ENCODE measurements at regions not wholly inside any gene's neighbourhood (a gene's known extent, or its start where the extent isn't known, plus 50 kb on each side); places are given as distances from the start of the nearest gene placed in this dataset.

DNA sequence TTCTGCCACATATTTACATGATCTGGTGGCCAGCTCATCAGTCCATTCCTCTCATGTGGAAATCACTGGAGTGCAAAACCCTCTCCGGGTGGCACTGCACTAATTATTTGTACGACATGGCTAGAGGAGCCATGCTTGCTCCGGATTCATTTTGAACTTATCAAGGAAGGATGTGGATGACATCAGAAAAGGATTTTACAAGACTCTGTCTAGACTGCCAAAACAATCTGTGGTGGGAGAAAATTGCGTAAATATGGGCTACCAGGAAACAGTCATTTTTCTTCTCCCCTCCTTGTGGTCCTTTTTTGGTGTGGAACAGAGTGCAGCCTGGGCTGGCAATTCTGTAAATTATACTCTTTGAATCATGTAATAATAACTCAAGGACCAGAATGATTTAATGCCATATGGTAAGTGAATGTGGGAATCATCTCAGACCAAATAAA lies 123.4 kb upstream of the IFNE start:
- no peak for TF ChIP-seq SOX5 (CRISPR knock-in tag; IDR thresholded peaks at IDR 0.05; ENCODE audit: borderline replicate concordance)
- TF ChIP-seq, protein P1, sequence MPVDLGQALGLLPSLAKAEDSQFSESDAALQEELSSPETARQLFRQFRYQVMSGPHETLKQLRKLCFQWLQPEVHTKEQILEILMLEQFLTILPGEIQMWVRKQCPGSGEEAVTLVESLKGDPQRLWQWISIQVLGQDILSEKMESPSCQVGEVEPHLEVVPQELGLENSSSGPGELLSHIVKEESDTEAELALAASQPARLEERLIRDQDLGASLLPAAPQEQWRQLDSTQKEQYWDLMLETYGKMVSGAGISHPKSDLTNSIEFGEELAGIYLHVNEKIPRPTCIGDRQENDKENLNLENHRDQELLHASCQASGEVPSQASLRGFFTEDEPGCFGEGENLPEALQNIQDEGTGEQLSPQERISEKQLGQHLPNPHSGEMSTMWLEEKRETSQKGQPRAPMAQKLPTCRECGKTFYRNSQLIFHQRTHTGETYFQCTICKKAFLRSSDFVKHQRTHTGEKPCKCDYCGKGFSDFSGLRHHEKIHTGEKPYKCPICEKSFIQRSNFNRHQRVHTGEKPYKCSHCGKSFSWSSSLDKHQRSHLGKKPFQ (CRISPR knock-in tag; IDR thresholded peaks at IDR 0.05; ENCODE audit: insufficient replicate concordance), result no peak
- TF ChIP-seq SETDB1 (CRISPR knock-in tag; IDR thresholded peaks at IDR 0.05; ENCODE audit: borderline replicate concordance), result no peak
- TF ChIP-seq, protein P2, sequence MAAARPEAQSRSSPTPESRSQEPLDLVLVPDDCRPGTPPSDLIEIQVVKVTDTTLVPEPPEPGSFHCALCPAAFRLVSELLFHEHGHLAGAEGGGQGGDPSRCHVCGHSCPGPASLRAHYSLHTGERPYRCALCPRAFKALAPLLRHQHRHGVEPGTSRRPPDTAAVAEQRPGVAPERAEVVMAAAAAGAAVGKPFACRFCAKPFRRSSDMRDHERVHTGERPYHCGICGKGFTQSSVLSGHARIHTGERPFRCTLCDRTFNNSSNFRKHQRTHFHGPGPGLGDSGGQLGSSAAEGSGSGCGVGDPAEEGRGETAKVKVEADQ (CRISPR knock-in tag; IDR thresholded peaks at IDR 0.05; ENCODE audit: borderline replicate concordance), result no peak
- no peak for TF ChIP-seq ZNF550 (CRISPR knock-in tag; IDR thresholded peaks at IDR 0.05; ENCODE audit: borderline replicate concordance)
- TF ChIP-seq, protein P3, sequence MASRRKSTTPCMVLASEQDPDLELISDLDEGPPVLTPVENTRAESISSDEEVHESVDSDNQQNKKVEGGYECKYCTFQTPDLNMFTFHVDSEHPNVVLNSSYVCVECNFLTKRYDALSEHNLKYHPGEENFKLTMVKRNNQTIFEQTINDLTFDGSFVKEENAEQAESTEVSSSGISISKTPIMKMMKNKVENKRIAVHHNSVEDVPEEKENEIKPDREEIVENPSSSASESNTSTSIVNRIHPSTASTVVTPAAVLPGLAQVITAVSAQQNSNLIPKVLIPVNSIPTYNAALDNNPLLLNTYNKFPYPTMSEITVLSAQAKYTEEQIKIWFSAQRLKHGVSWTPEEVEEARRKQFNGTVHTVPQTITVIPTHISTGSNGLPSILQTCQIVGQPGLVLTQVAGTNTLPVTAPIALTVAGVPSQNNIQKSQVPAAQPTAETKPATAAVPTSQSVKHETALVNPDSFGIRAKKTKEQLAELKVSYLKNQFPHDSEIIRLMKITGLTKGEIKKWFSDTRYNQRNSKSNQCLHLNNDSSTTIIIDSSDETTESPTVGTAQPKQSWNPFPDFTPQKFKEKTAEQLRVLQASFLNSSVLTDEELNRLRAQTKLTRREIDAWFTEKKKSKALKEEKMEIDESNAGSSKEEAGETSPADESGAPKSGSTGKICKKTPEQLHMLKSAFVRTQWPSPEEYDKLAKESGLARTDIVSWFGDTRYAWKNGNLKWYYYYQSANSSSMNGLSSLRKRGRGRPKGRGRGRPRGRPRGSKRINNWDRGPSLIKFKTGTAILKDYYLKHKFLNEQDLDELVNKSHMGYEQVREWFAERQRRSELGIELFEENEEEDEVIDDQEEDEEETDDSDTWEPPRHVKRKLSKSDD (CRISPR knock-in tag; IDR thresholded peaks at IDR 0.05; ENCODE audit: low read depth), result no peak
- TF ChIP-seq, protein P4, sequence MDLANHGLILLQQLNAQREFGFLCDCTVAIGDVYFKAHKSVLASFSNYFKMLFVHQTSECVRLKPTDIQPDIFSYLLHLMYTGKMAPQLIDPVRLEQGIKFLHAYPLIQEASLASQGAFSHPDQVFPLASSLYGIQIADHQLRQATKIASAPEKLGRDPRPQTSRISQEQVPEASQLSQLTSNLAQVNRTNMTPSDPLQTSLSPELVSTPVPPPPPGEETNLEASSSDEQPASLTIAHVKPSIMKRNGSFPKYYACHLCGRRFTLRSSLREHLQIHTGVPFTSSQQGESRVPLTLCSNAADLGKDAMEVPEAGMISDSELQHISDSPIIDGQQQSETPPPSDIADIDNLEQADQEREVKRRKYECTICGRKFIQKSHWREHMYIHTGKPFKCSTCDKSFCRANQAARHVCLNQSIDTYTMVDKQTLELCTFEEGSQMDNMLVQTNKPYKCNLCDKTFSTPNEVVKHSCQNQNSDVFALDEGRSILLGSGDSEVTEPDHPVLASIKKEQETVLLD (CRISPR knock-in tag; IDR thresholded peaks at IDR 0.05; ENCODE audit: low read depth), result no peak
- no peak for TF ChIP-seq RBFOX2 (IDR thresholded peaks at IDR 0.05; ENCODE audit: low read depth, low read length)
- TF ChIP-seq, protein P5, sequence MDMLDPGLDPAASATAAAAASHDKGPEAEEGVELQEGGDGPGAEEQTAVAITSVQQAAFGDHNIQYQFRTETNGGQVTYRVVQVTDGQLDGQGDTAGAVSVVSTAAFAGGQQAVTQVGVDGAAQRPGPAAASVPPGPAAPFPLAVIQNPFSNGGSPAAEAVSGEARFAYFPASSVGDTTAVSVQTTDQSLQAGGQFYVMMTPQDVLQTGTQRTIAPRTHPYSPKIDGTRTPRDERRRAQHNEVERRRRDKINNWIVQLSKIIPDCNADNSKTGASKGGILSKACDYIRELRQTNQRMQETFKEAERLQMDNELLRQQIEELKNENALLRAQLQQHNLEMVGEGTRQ (IDR thresholded peaks at IDR 0.05; ENCODE audit: low read depth, low read length), result no peak
- TF ChIP-seq, protein P5 (CRISPR knock-in tag; IDR thresholded peaks at IDR 0.05; ENCODE audit: borderline replicate concordance), result no peak
- TF ChIP-seq, protein P6, sequence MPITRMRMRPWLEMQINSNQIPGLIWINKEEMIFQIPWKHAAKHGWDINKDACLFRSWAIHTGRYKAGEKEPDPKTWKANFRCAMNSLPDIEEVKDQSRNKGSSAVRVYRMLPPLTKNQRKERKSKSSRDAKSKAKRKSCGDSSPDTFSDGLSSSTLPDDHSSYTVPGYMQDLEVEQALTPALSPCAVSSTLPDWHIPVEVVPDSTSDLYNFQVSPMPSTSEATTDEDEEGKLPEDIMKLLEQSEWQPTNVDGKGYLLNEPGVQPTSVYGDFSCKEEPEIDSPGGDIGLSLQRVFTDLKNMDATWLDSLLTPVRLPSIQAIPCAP (CRISPR knock-in tag; IDR thresholded peaks at IDR 0.05; ENCODE audit: low read depth), result no peak
- TF ChIP-seq, protein P7, sequence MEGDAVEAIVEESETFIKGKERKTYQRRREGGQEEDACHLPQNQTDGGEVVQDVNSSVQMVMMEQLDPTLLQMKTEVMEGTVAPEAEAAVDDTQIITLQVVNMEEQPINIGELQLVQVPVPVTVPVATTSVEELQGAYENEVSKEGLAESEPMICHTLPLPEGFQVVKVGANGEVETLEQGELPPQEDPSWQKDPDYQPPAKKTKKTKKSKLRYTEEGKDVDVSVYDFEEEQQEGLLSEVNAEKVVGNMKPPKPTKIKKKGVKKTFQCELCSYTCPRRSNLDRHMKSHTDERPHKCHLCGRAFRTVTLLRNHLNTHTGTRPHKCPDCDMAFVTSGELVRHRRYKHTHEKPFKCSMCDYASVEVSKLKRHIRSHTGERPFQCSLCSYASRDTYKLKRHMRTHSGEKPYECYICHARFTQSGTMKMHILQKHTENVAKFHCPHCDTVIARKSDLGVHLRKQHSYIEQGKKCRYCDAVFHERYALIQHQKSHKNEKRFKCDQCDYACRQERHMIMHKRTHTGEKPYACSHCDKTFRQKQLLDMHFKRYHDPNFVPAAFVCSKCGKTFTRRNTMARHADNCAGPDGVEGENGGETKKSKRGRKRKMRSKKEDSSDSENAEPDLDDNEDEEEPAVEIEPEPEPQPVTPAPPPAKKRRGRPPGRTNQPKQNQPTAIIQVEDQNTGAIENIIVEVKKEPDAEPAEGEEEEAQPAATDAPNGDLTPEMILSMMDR (CRISPR knock-in tag; IDR thresholded peaks at IDR 0.05), result no peak
- TF ChIP-seq CHD2 (IDR thresholded peaks at IDR 0.05; ENCODE audit: low read depth, low read length), result no peak
- TF ChIP-seq JUN (CRISPR knock-in tag; IDR thresholded peaks at IDR 0.05), result no peak
- TF ChIP-seq NFIC (IDR thresholded peaks at IDR 0.05; ENCODE audit: low read length), result no peak

All from HepG2 (cell line).